ENCODE measurements at regions not wholly inside any gene's neighbourhood (a gene's known extent, or its start where the extent isn't known, plus 50 kb on each side); places are given as distances from the start of the nearest gene placed in this dataset.

- in situ Hi-C loops (cut with HindIII; ENCODE audit: low sequenced_read_pairs), result no loop called here
These were observed 246.1 kb downstream of the FOXA2 start for GRCh38 chr20:22338140-22338708.

GRCh38 chr20:22335210-22335609 lies 249.2 kb downstream of the FOXA2 start:
- in situ Hi-C loops (cut with HindIII; ENCODE audit: low sequenced_read_pairs), result no loop called here

GRCh38 chr20:22333885-22334545 lies 250.4 kb downstream of the FOXA2 start:
- in situ Hi-C loops (cut with HindIII; ENCODE audit: low sequenced_read_pairs), result no loop called here

- in situ Hi-C loops (cut with HindIII; ENCODE audit: low sequenced_read_pairs), result no loop called here
These were observed 259.9 kb downstream of the FOXA2 start for GRCh38 chr20:22324505-22324904.

GRCh38 chr20:22322513-22322912 lies 261.9 kb downstream of the FOXA2 start:
- in situ Hi-C loops (cut with HindIII; ENCODE audit: low sequenced_read_pairs), result no loop called here

- in situ Hi-C loops (cut with HindIII; ENCODE audit: low sequenced_read_pairs), result no loop called here
These were observed 263.2 kb downstream of the FOXA2 start for GRCh38 chr20:22321191-22321590.

- in situ Hi-C loops (cut with HindIII; ENCODE audit: low sequenced_read_pairs), result no loop called here
These were observed 264.0 kb downstream of the FOXA2 start for GRCh38 chr20:22320245-22320915.

- in situ Hi-C loops (cut with HindIII; ENCODE audit: low sequenced_read_pairs), result no loop called here
These were observed 268.6 kb downstream of the FOXA2 start for GRCh38 chr20:22315771-22316170.

- in situ Hi-C loops (cut with HindIII; ENCODE audit: low sequenced_read_pairs), result no loop called here
These were observed 269.3 kb downstream of the FOXA2 start for GRCh38 chr20:22315073-22315472.

GRCh38 chr20:22312744-22313346 lies 271.5 kb downstream of the FOXA2 start:
- in situ Hi-C loops (cut with HindIII; ENCODE audit: low sequenced_read_pairs), result no loop called here

GRCh38 chr20:22308934-22309333 lies 275.4 kb downstream of the FOXA2 start:
- in situ Hi-C loops (cut with HindIII; ENCODE audit: low sequenced_read_pairs), result no loop called here

GRCh38 chr20:22307409-22307808 lies 277.0 kb downstream of the FOXA2 start:
- in situ Hi-C loops (cut with HindIII; ENCODE audit: low sequenced_read_pairs), result no loop called here

- in situ Hi-C loops (cut with HindIII; ENCODE audit: low sequenced_read_pairs), result no loop called here
These were observed 279.0 kb downstream of the FOXA2 start for GRCh38 chr20:22305381-22305780.

- in situ Hi-C loops (cut with HindIII; ENCODE audit: low sequenced_read_pairs), result no loop called here
These were observed 280.8 kb downstream of the FOXA2 start for GRCh38 chr20:22303523-22303922.

- in situ Hi-C loops (cut with HindIII; ENCODE audit: low sequenced_read_pairs), result no loop called here
These were observed 282.3 kb downstream of the FOXA2 start for GRCh38 chr20:22302039-22302438.

- in situ Hi-C loops (cut with HindIII; ENCODE audit: low sequenced_read_pairs), result no loop called here
These were observed 290.5 kb downstream of the FOXA2 start for GRCh38 chr20:22293886-22294285.

- in situ Hi-C loops (cut with HindIII; ENCODE audit: low sequenced_read_pairs), result no loop called here
These were observed 294.9 kb downstream of the FOXA2 start for GRCh38 chr20:22289442-22289841.

GRCh38 chr20:22288957-22289356 lies 295.4 kb downstream of the FOXA2 start:
- in situ Hi-C loops (cut with HindIII; ENCODE audit: low sequenced_read_pairs), result no loop called here

GRCh38 chr20:22288156-22288555 lies 296.2 kb downstream of the FOXA2 start:
- in situ Hi-C loops (cut with HindIII; ENCODE audit: low sequenced_read_pairs), result no loop called here

GRCh38 chr20:22285555-22285954 lies 298.8 kb downstream of the FOXA2 start:
- in situ Hi-C loops (cut with HindIII; ENCODE audit: low sequenced_read_pairs), result no loop called here

- in situ Hi-C loops (cut with HindIII; ENCODE audit: low sequenced_read_pairs), result no loop called here
These were observed 301.7 kb downstream of the FOXA2 start for GRCh38 chr20:22282696-22283095.

GRCh38 chr20:22274330-22274729 lies 310.0 kb downstream of the FOXA2 start:
- in situ Hi-C loops (cut with HindIII; ENCODE audit: low sequenced_read_pairs), result no loop called here

Measured in DLD1 (cell line).